Stimulated activated CD8-positive, alpha-beta memory T cell treated with anti-CD3 and anti-CD28 coated beads, Interleukin-2, amount 100 ng/mL, for 48 hours (primary cell): ENCODE measurements at regions not wholly inside any gene's neighbourhood (a gene's known extent, or its start where the extent isn't known, plus 50 kb on each side); places are given as distances from the start of the nearest gene placed in this dataset.
"Not testable (repeated sequence)": the region's sequence is repeated elsewhere in the genome, so short reads cannot be mapped to it uniquely, and the experiment has no call there.

ENCODE experiments used
- DNase-seq, 2 donors: peaks; one replicate each; pipeline ENCODE4 v3.0.0-alpha.2; 2020; ENCODE audit warnings: low read depth in 2 of 2

GRCh38 chr4:138446456-138446855, 204.3 kb upstream of the SLC7A11 start:
- no peak for DNase-seq

- DNase-seq, result no peak
Observed at GRCh38 chr4:138445098-138445497, 202.9 kb upstream of the SLC7A11 start.

GRCh38 chr4:138444260-138444659, 202.1 kb upstream of the SLC7A11 start:
- no peak for DNase-seq

GRCh38 chr4:138439143-138439581, 197.0 kb upstream of the SLC7A11 start:
- no peak for DNase-seq

- no peak for DNase-seq
Observed at GRCh38 chr4:138438608-138439007, 196.5 kb upstream of the SLC7A11 start.

- no peak for DNase-seq
Observed at GRCh38 chr4:138437263-138437851, 195.2 kb upstream of the SLC7A11 start.

- not testable (repeated sequence) for DNase-seq
Observed at GRCh38 chr4:138435733-138436132, 193.6 kb upstream of the SLC7A11 start.

- not testable (repeated sequence) for DNase-seq
Observed at GRCh38 chr4:138435046-138435445, 192.9 kb upstream of the SLC7A11 start.

- DNase-seq, result no peak
Observed at GRCh38 chr4:138428611-138429010, 186.5 kb upstream of the SLC7A11 start.

- DNase-seq, result no peak
Observed at GRCh38 chr4:138426786-138427185, 184.6 kb upstream of the SLC7A11 start.

- no peak for DNase-seq
Observed at GRCh38 chr4:138420471-138420870, 178.3 kb upstream of the SLC7A11 start.

- no peak for DNase-seq
Observed at GRCh38 chr4:138414202-138414601, 172.1 kb upstream of the SLC7A11 start.

- no peak for DNase-seq
Observed at GRCh38 chr4:138413273-138413672, 171.1 kb upstream of the SLC7A11 start.

- DNase-seq, result no peak
Observed at GRCh38 chr4:138412847-138413246, 170.7 kb upstream of the SLC7A11 start.

- no peak for DNase-seq
Observed at GRCh38 chr4:138410266-138410665, 168.1 kb upstream of the SLC7A11 start.

- no peak for DNase-seq
Observed at GRCh38 chr4:138409670-138410069, 167.5 kb upstream of the SLC7A11 start.

GRCh38 chr4:138408758-138409157, 166.6 kb upstream of the SLC7A11 start:
- no peak for DNase-seq

GRCh38 chr4:138407329-138407728, 165.2 kb upstream of the SLC7A11 start:
- no peak for DNase-seq

GRCh38 chr4:138406876-138407275, 164.7 kb upstream of the SLC7A11 start:
- no peak for DNase-seq

GRCh38 chr4:138405934-138406567, 163.9 kb upstream of the SLC7A11 start:
- DNase-seq, result no peak

GRCh38 chr4:138405466-138405891, 163.3 kb upstream of the SLC7A11 start:
- DNase-seq, result no peak

GRCh38 chr4:138404801-138405200, 162.7 kb upstream of the SLC7A11 start:
- no peak for DNase-seq

- no peak for DNase-seq
Observed at GRCh38 chr4:138404251-138404650, 162.1 kb upstream of the SLC7A11 start.

GRCh38 chr4:138401334-138401733, 159.2 kb upstream of the SLC7A11 start:
- no peak for DNase-seq
